Activated naive CD4-positive, alpha-beta T cell treated with anti-CD3 and anti-CD28 coated beads, Interleukin-2, amount 50 U/mL, for 72 hours (primary cell): ENCODE measurements at regions not wholly inside any gene's neighbourhood (a gene's known extent, or its start where the extent isn't known, plus 50 kb on each side); places are given as distances from the start of the nearest gene placed in this dataset.

Experiments
- ATAC-seq, 2 donors: fragments of 150-1000 bp; cut with Tn5 transposase; 2 replicates each; pipeline ENCODE4 v1.10.0; 2021; ENCODE audit warnings: mild to moderate bottlenecking in 2 of 2, moderate library complexity in 2 of 2
- DNase-seq, 2 donors: peaks; one replicate each; pipeline ENCODE4 v3.0.0; 2021 to 2022; ENCODE audit warnings: low spot score in 2 of 2
- H3K27ac Mint-ChIP-seq, 2 donors: one replicate each; pipeline ENCODE4 v1.8.0; 2022; ENCODE audit warnings: mild to moderate bottlenecking in 2 of 2, mixed read lengths in 2 of 2
- H3K36me3 Mint-ChIP-seq, 2 donors: one replicate each; pipeline ENCODE4 v1.8.0; 2022; ENCODE audit warnings: mixed read lengths in 2 of 2
- H3K9me3 Mint-ChIP-seq, 2 donors: one replicate each; pipeline ENCODE4 v1.8.0; 2022; ENCODE audit warnings: mixed read lengths in 2 of 2

GRCh38 chr5:2173151-2173834 is 290.6 kb upstream of the IRX4 start:
- Mint-ChIP-seq H3K9me3 (no peaks in the 10 kb centered on the region), H3K27ac (no peak overlapping the region), H3K36me3 (no peaks in the 10 kb centered on the region)
- DNase-seq, result no peak
- ATAC-seq, result no peak

GRCh38 chr5:2172471-2172870 is 289.7 kb upstream of the IRX4 start:
- no peak for ATAC-seq
- H3K36me3 Mint-ChIP-seq, result no peaks in the 10 kb centered on the region
- H3K27ac Mint-ChIP-seq, result no peak overlapping the region

GRCh38 chr5:2170761-2171160 is 288.0 kb upstream of the IRX4 start:
- no peak for DNase-seq
- Mint-ChIP-seq H3K9me3 (no peaks in the 10 kb centered on the region), H3K27ac (no peak overlapping the region), H3K36me3 (no peaks in the 10 kb centered on the region)
- ATAC-seq, result no peak

More at GRCh38 chr5:2172471-2172870, 289.7 kb upstream of the IRX4 start:
- H3K9me3 Mint-ChIP-seq, result no peaks in the 10 kb centered on the region
- DNase-seq, result no peak

GRCh38 chr5:2169850-2170760 is 287.4 kb upstream of the IRX4 start:
- ATAC-seq (no peak), DNase-seq (no peak)
- Mint-ChIP-seq H3K36me3 (no peaks in the 10 kb centered on the region), H3K9me3 (no peaks in the 10 kb centered on the region), H3K27ac (no peak overlapping the region)

GRCh38 chr5:2169430-2169808 is 286.7 kb upstream of the IRX4 start:
- Mint-ChIP-seq H3K36me3 (no peaks in the 10 kb centered on the region), H3K27ac (no peak overlapping the region), H3K9me3 (no peaks in the 10 kb centered on the region)
- DNase-seq (no peak), ATAC-seq (no peak)

- no peak for DNase-seq
- H3K36me3 Mint-ChIP-seq, result no peaks in the 10 kb centered on the region
Measured at GRCh38 chr5:2168601-2169429, 286.1 kb upstream of the IRX4 start.

GRCh38 chr5:2167671-2168070 is 284.9 kb upstream of the IRX4 start:
- ATAC-seq (no peak), DNase-seq (no peak)
- Mint-ChIP-seq H3K9me3 (no peaks in the 10 kb centered on the region), H3K36me3 (no peaks in the 10 kb centered on the region), H3K27ac (no peak overlapping the region)

More at GRCh38 chr5:2168601-2169429, 286.1 kb upstream of the IRX4 start:
- H3K9me3 Mint-ChIP-seq, result no peaks in the 10 kb centered on the region
- ATAC-seq, result no peak
- H3K27ac Mint-ChIP-seq, result no peak overlapping the region

GRCh38 chr5:2166979-2167377 is 284.3 kb upstream of the IRX4 start:
- DNase-seq, result no peak
- no peak for ATAC-seq
- no peak overlapping the region for H3K27ac Mint-ChIP-seq
- H3K9me3 Mint-ChIP-seq, result no peaks in the 10 kb centered on the region
- H3K36me3 Mint-ChIP-seq, result no peaks in the 10 kb centered on the region

- H3K36me3 Mint-ChIP-seq, result no peaks in the 10 kb centered on the region
- H3K27ac Mint-ChIP-seq, result no peak overlapping the region
- DNase-seq, result no peak
- ATAC-seq, result no peak
- H3K9me3 Mint-ChIP-seq, result peaks cover 0 to 2% of the 10 kb centered on the region in 2 donors
Measured at GRCh38 chr5:2166306-2166978, 283.7 kb upstream of the IRX4 start.

GRCh38 chr5:2165615-2166305 is 283.0 kb upstream of the IRX4 start:
- DNase-seq, result no peak
- no peak overlapping the region for H3K27ac Mint-ChIP-seq
- no peak for ATAC-seq
- peaks cover 0 to 5% of the 10 kb centered on the region in 2 donors for H3K9me3 Mint-ChIP-seq
- no peaks in the 10 kb centered on the region for H3K36me3 Mint-ChIP-seq

GRCh38 chr5:2165203-2165602 is 282.5 kb upstream of the IRX4 start:
- ATAC-seq, result no peak
- no peak overlapping the region for H3K27ac Mint-ChIP-seq

GRCh38 chr5:2164586-2164985 is 281.9 kb upstream of the IRX4 start:
- DNase-seq (no peak), ATAC-seq (no peak)
- no peak overlapping the region for H3K27ac Mint-ChIP-seq
- H3K36me3 Mint-ChIP-seq, result no peaks in the 10 kb centered on the region
- peaks cover 0 to 5% of the 10 kb centered on the region in 2 donors for H3K9me3 Mint-ChIP-seq

More at GRCh38 chr5:2165203-2165602, 282.5 kb upstream of the IRX4 start:
- Mint-ChIP-seq H3K9me3 (peaks cover 0 to 5% of the 10 kb centered on the region in 2 donors), H3K36me3 (no peaks in the 10 kb centered on the region)
- no peak for DNase-seq

GRCh38 chr5:2163940-2164490 is 281.3 kb upstream of the IRX4 start:
- no peak for ATAC-seq
- Mint-ChIP-seq H3K9me3 (peaks cover 0 to 5% of the 10 kb centered on the region in 2 donors), H3K36me3 (no peaks in the 10 kb centered on the region), H3K27ac (peak overlapping the region in 1 of 2 donors; percentile 60)
- DNase-seq, result no peak

- no peak for ATAC-seq
Measured at GRCh38 chr5:2163060-2163856, 280.5 kb upstream of the IRX4 start.

GRCh38 chr5:2160811-2161210 is 278.1 kb upstream of the IRX4 start:
- ATAC-seq (no peak), DNase-seq (no peak)
- Mint-ChIP-seq H3K36me3 (no peaks in the 10 kb centered on the region), H3K9me3 (peaks cover 0 to 5% of the 10 kb centered on the region in 2 donors), H3K27ac (no peak overlapping the region)

More at GRCh38 chr5:2163060-2163856, 280.5 kb upstream of the IRX4 start:
- Mint-ChIP-seq H3K27ac (peak overlapping the region in 1 of 2 donors; percentile 62), H3K9me3 (peaks cover 0 to 5% of the 10 kb centered on the region in 2 donors), H3K36me3 (no peaks in the 10 kb centered on the region)
- no peak for DNase-seq
